ENCODE measurements at regions not wholly inside any gene's neighbourhood (a gene's known extent, or its start where the extent isn't known, plus 50 kb on each side); places are given as distances from the start of the nearest gene placed in this dataset.
"Not testable (repeated sequence)": the region's sequence is repeated elsewhere in the genome, so short reads cannot be mapped to it uniquely, and the experiment has no call there.

- TF ChIP-seq, protein P1, sequence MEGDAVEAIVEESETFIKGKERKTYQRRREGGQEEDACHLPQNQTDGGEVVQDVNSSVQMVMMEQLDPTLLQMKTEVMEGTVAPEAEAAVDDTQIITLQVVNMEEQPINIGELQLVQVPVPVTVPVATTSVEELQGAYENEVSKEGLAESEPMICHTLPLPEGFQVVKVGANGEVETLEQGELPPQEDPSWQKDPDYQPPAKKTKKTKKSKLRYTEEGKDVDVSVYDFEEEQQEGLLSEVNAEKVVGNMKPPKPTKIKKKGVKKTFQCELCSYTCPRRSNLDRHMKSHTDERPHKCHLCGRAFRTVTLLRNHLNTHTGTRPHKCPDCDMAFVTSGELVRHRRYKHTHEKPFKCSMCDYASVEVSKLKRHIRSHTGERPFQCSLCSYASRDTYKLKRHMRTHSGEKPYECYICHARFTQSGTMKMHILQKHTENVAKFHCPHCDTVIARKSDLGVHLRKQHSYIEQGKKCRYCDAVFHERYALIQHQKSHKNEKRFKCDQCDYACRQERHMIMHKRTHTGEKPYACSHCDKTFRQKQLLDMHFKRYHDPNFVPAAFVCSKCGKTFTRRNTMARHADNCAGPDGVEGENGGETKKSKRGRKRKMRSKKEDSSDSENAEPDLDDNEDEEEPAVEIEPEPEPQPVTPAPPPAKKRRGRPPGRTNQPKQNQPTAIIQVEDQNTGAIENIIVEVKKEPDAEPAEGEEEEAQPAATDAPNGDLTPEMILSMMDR (IDR thresholded peaks at IDR 0.05; ENCODE audit: insufficient read depth, low read depth, low read length, missing control alignments), result no peak
Measured at GRCh38 chr4:137408527-137409177, 123.6 kb downstream of the PCDH18 start.

GRCh38 chr4:137405833-137406232 lies 126.5 kb downstream of the PCDH18 start:
- DNase-seq (ENCODE audit: low read depth); H3K4me3 ChIP-seq (ENCODE audit: low read depth, low read length): not testable (repeated sequence)

More at GRCh38 chr4:137408527-137409177, 123.6 kb downstream of the PCDH18 start:
- no peak overlapping the region for H3K4me3 ChIP-seq (ENCODE audit: low read depth, low read length)
- no peak for DNase-seq (ENCODE audit: low read depth)

- no peak for DNase-seq (ENCODE audit: low read depth)
Measured at GRCh38 chr4:137394018-137394417, 138.3 kb downstream of the PCDH18 start.

GRCh38 chr4:137393044-137393443 lies 139.2 kb downstream of the PCDH18 start:
- no peak for DNase-seq (ENCODE audit: low read depth)
- no peak overlapping the region for H3K4me3 ChIP-seq (ENCODE audit: low read depth, low read length)
- TF ChIP-seq, protein P1 (IDR thresholded peaks at IDR 0.05; ENCODE audit: insufficient read depth, low read depth, low read length, missing control alignments), result no peak

More at GRCh38 chr4:137394018-137394417, 138.3 kb downstream of the PCDH18 start:
- H3K4me3 ChIP-seq (ENCODE audit: low read depth, low read length), result no peak overlapping the region
- TF ChIP-seq, protein P1 (IDR thresholded peaks at IDR 0.05; ENCODE audit: insufficient read depth, low read depth, low read length, missing control alignments), result no peak

GRCh38 chr4:137390707-137391106 lies 141.6 kb downstream of the PCDH18 start:
- no peak for DNase-seq (ENCODE audit: low read depth)
- TF ChIP-seq, protein P1 (IDR thresholded peaks at IDR 0.05; ENCODE audit: insufficient read depth, low read depth, low read length, missing control alignments), result no peak

GRCh38 chr4:137389911-137390520 lies 142.3 kb downstream of the PCDH18 start:
- no peak overlapping the region for H3K4me3 ChIP-seq (ENCODE audit: low read depth, low read length)
- TF ChIP-seq, protein P1 (IDR thresholded peaks at IDR 0.05; ENCODE audit: insufficient read depth, low read depth, low read length, missing control alignments), result no peak
- DNase-seq (ENCODE audit: low read depth), result no peak

More at GRCh38 chr4:137390707-137391106, 141.6 kb downstream of the PCDH18 start:
- H3K4me3 ChIP-seq (ENCODE audit: low read depth, low read length), result no peak overlapping the region

DNA sequence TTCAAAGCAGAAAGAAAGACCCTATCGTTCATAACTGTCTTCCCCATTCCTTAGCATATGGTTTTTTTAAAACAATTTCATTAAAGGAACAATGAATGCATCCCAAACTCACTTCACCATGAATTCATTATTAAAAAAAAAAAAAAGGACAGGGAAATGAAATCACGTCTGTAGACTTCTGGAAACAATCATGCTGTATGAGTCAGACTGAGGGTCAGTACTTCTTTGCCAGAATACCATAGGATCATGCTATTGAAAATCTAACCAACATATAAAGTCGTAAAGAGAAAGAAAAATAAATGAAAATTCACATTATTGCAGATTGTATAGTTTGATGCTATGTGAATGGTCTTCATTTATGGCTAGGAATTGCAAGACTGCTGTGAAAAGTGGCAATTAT lies 144.4 kb downstream of the PCDH18 start:
- DNase-seq (ENCODE audit: low read depth), result no peak
- H3K4me3 ChIP-seq (ENCODE audit: low read depth, low read length), result no peak overlapping the region
- TF ChIP-seq, protein P1 (IDR thresholded peaks at IDR 0.05; ENCODE audit: insufficient read depth, low read depth, low read length, missing control alignments), result no peak
